IMR-90 (cell line): ENCODE measurements at regions not wholly inside any gene's neighbourhood (a gene's known extent, or its start where the extent isn't known, plus 50 kb on each side); places are given as distances from the start of the nearest gene placed in this dataset.

Experiments used
- ATAC-seq: fragments of 200-7000 bp; cut with Tn5 transposase; 2 replicates; pipeline ENCODE4 v1.9.1; 2020; ENCODE audit warnings: low read depth, mild to moderate bottlenecking, moderate library complexity
- BruUV-seq: library from RNA; stranded (reverse); fragments of 400-500 nt; replicated peaks from 2 replicates; lab custom pipeline; 2021; lab: Mats Ljungman, UMichigan
- CTCF ChIA-PET: fragments of 300-600 bp; formaldehyde crosslinking; extraction: SDS; loops from one replicate; lab custom pipeline; 2021; ENCODE audit warnings: antibody characterized with exemption; lab: Yijun Ruan, JAX
- POLR2A ChIA-PET: fragments of 300-600 bp; sonication (Branson Sonifier 250); formaldehyde crosslinking; loops from one replicate; lab custom pipeline; 2022; ENCODE audit warnings: antibody characterized with exemption; ENCODE audit not compliant: unreplicated experiment; lab: Charles Lee
- DNase-seq: peaks from one replicate; pipeline ENCODE4 v3.0.0; 2013
- H2AFZ ChIP-seq: replicated peaks from 2 replicates; pipeline ENCODE3; 2013; ENCODE audit warnings: low read length, mild to moderate bottlenecking; ENCODE audit not compliant: poor library complexity
- H2AK5ac ChIP-seq: 2 replicates; pipeline ENCODE4 v1.6.1; 2013; ENCODE audit warnings: low read depth, low read length, inconsistent platforms
- H2AK9ac ChIP-seq: replicated peaks from 2 replicates; pipeline ENCODE3; 2013; ENCODE audit warnings: mild to moderate bottlenecking, low read depth, low read length, moderate library complexity; ENCODE audit not compliant: poor library complexity
- H2BK120ac ChIP-seq: 2 replicates; pipeline ENCODE4 v1.6.1; 2013; ENCODE audit warnings: low read depth, low read length, inconsistent platforms
- H2BK15ac ChIP-seq: 3 replicates; pipeline ENCODE4 v1.6.1; 2013; ENCODE audit warnings: low read depth, low read length, inconsistent platforms
- H2BK20ac ChIP-seq: 2 replicates; pipeline ENCODE4 v1.6.1; 2013; ENCODE audit warnings: low read depth, mild to moderate bottlenecking, inconsistent platforms, low read length, moderate library complexity
- H2BK5ac ChIP-seq: 2 replicates; pipeline ENCODE4 v1.6.1; 2013; ENCODE audit warnings: mild to moderate bottlenecking, low read depth, low read length, inconsistent platforms; ENCODE audit not compliant: poor library complexity, severe bottlenecking
- H3K14ac ChIP-seq: replicated peaks from 2 replicates; pipeline ENCODE4 v1.6.1; 2013; ENCODE audit warnings: low read depth, low read length, inconsistent platforms
- H3K18ac ChIP-seq: 2 replicates; pipeline ENCODE4 v1.6.1; 2013; ENCODE audit warnings: low read depth, low read length, control low read depth
- H3K23ac ChIP-seq: 2 replicates; pipeline ENCODE4 v1.6.1; 2013; ENCODE audit warnings: low read depth, low read length, inconsistent platforms
- H3K27ac ChIP-seq: 2 replicates; pipeline ENCODE4 v1.5.1; 2013; ENCODE audit warnings: mild to moderate bottlenecking, control low read depth, low read length; ENCODE audit not compliant: insufficient read depth
- H3K27me3 ChIP-seq: 2 replicates; pipeline ENCODE4 v1.6.1; 2013; ENCODE audit warnings: low read length; ENCODE audit not compliant: control insufficient read depth, insufficient read depth
- H3K36me3 ChIP-seq: 2 replicates; pipeline ENCODE4 v1.6.1; 2013; ENCODE audit warnings: low read length, mixed read lengths; ENCODE audit not compliant: control insufficient read depth, insufficient read depth
- H3K4ac ChIP-seq: 2 replicates; pipeline ENCODE4 v1.6.1; 2013; ENCODE audit warnings: low read depth, low read length, inconsistent platforms
- H3K4me1 ChIP-seq: 2 replicates; pipeline ENCODE4 v1.6.1; 2013; ENCODE audit warnings: low read length, mixed read lengths; ENCODE audit not compliant: control insufficient read depth, insufficient read depth
- H3K4me2 ChIP-seq: 2 replicates; pipeline ENCODE4 v1.6.1; 2013; ENCODE audit warnings: low read depth, mild to moderate bottlenecking, control low read depth, low read length, moderate library complexity
- H3K4me3 ChIP-seq: 2 replicates; pipeline ENCODE4 v1.5.1; 2013; ENCODE audit warnings: low read depth, mild to moderate bottlenecking, control low read depth, low read length, moderate library complexity; ENCODE audit not compliant: insufficient read depth
- H3K56ac ChIP-seq: 2 replicates; pipeline ENCODE4 v1.6.1; 2013; ENCODE audit warnings: low read length, inconsistent platforms; ENCODE audit not compliant: insufficient read depth; ENCODE audit errors: extremely low read depth
- H3K79me1 ChIP-seq, 2 experiments: 2 replicates each; pipeline ENCODE4 v1.6.1; 2013; ENCODE audit warnings: low read length in 2 of 2, inconsistent platforms in 1 of 2, low read depth in 1 of 2
- H3K9ac ChIP-seq: 2 replicates; pipeline ENCODE4 v1.6.1; 2013; ENCODE audit warnings: low read depth, low read length, control low read depth
- H3K9me1 ChIP-seq: 2 replicates; pipeline ENCODE4 v1.6.1; 2013; ENCODE audit warnings: low read length, inconsistent platforms; ENCODE audit not compliant: insufficient read depth
- H3K9me3 ChIP-seq: 2 replicates; pipeline ENCODE4 v1.6.1; 2013; ENCODE audit warnings: low read length; ENCODE audit not compliant: control insufficient read depth, insufficient read depth
- H4K20me1 ChIP-seq: 2 replicates; pipeline ENCODE4 v1.6.1; 2013; ENCODE audit warnings: low read length, inconsistent platforms; ENCODE audit not compliant: insufficient read depth
- H4K5ac ChIP-seq: 2 replicates; pipeline ENCODE4 v1.6.1; 2013; ENCODE audit warnings: mild to moderate bottlenecking, low read depth, low read length, control low read depth
- H4K8ac ChIP-seq, 2 experiments: 2 replicates each; pipeline ENCODE4 v1.6.1; 2013; ENCODE audit warnings: low read depth in 2 of 2, low read length in 2 of 2, control low read depth in 1 of 2, inconsistent platforms in 1 of 2
- H4K91ac ChIP-seq: 2 replicates; pipeline ENCODE4 v1.6.1; 2013; ENCODE audit warnings: low read depth, low read length, inconsistent platforms; ENCODE audit not compliant: insufficient read depth
- CEBPB ChIP-seq: IDR thresholded peaks from 2 replicates; pipeline ENCODE4 v1.6.1; 2012; ENCODE audit warnings: low read depth, low read length, improper control_type of control experiment
- CHD1 ChIP-seq: IDR thresholded peaks from 2 replicates; pipeline ENCODE4 v1.6.1; 2012; ENCODE audit warnings: low read depth, low read length, improper control_type of control experiment
- FOS ChIP-seq: fragments of 150-350 bp; IDR thresholded peaks from 2 replicates; pipeline ENCODE4 v1.6.1; 2016; ENCODE audit warnings: low read depth, low read length
- MAFK ChIP-seq: IDR thresholded peaks from 2 replicates; pipeline ENCODE4 v1.6.1; 2012; ENCODE audit warnings: low read depth, low read length, improper control_type of control experiment
- MXI1 ChIP-seq: IDR thresholded peaks from 2 replicates; pipeline ENCODE4 v1.6.1; 2012; ENCODE audit warnings: low read depth, mild to moderate bottlenecking, low read length, moderate library complexity, borderline replicate concordance
- NFE2L2 ChIP-seq: fragments of 150-350 bp; IDR thresholded peaks from 2 replicates; pipeline ENCODE4 v1.6.1; 2016; ENCODE audit warnings: low read depth, mild to moderate bottlenecking, low read length
- RCOR1 ChIP-seq: IDR thresholded peaks from 2 replicates; pipeline ENCODE4 v1.6.1; 2012; ENCODE audit warnings: mild to moderate bottlenecking, low read length, improper control_type of control experiment; ENCODE audit not compliant: insufficient replicate concordance
- SMC3 ChIP-seq: fragments of 150-350 bp; IDR thresholded peaks from 2 replicates; pipeline ENCODE4 v1.6.1; 2016; ENCODE audit warnings: low read depth, mild to moderate bottlenecking, antibody characterized with exemption, low read length, moderate library complexity
- WGBS, 2 experiments: methylation state at CpG; one replicate each; pipeline versions ENCODE4 v1.1.5 to v1.1.7; 2013; ENCODE audit warnings: missing lambda C conversion rate in 2 of 2; ENCODE audit not compliant: insufficient read length in 1 of 2; ENCODE audit errors: extremely low coverage in 2 of 2; 5-methylcytosine and 5-hydroxymethylcytosine counted together
- dilution Hi-C: fragments of 300-500 bp; cut with HindIII; formaldehyde crosslinking; loops from one replicate; pipeline ENCODE4 v1.14.3; 2018; ENCODE audit warnings: low sequenced_read_pairs; ENCODE audit not compliant: unreplicated experiment
- in situ Hi-C: fragments of 300-500 bp; cut with MboI; formaldehyde crosslinking; loops from 3 replicates; pipeline ENCODE4 v1.14.3; 2019; ENCODE audit warnings: low sequenced_read_pairs, inconsistent platforms, mixed read lengths
- intact Hi-C: fragments of 100-400 bp; cut with micrococcal nuclease; formaldehyde crosslinking; loops from 2 replicates; pipeline ENCODE4 v1.10.0; 2022
- TF ChIP-seq, protein P1 (sequence below): fragments of 150-350 bp; IDR thresholded peaks from 2 replicates; pipeline ENCODE4 v1.6.1; 2016; ENCODE audit warnings: low read depth, mild to moderate bottlenecking, low read length, moderate library complexity, borderline replicate concordance

DNA sequence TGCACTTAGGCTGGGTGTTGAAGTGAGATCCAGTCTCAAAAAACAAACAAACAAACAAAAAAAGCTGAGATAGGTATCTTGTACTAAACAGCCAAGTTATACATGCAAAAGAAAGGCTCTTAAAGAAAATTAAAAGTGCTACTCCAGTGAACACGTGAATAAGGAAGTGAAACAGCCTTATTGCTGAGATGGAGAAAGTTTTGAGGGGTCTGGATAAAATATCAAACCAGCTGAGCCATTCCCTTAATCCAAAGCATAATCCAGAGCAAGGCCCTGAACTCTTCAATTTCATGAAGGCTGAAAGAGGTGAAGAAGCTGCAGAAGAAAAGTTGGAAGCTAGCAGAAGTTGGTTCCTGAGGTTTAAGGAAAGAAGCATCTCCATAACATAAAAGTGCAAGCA, 360.5 kb upstream of the DAB1 start:
- H3K36me3 ChIP-seq, result no peaks in the 10 kb centered on the region
- ChIA-PET POLR2A (no interaction called here), CTCF (no interaction called here)
- H3K18ac ChIP-seq, result no peak overlapping the region
- H2AK5ac ChIP-seq, result no peak overlapping the region
- intact Hi-C loops, result no loop called here
- no peak overlapping the region for H3K23ac ChIP-seq
- no CpG with 5 or more reads among the region's 1 CpG for WGBS, 2 experiments
- H2AK9ac ChIP-seq, result no peak overlapping the region
- dilution Hi-C loops, result no loop called here
- H2BK120ac ChIP-seq, result no peak overlapping the region
- TF ChIP-seq FOS (no peak), NFE2L2 (no peak), MXI1 (no peak), MAFK (no peak), RCOR1 (no peak), CEBPB (no peak), SMC3 (no peak), CHD1 (no peak)
- TF ChIP-seq, protein P1, sequence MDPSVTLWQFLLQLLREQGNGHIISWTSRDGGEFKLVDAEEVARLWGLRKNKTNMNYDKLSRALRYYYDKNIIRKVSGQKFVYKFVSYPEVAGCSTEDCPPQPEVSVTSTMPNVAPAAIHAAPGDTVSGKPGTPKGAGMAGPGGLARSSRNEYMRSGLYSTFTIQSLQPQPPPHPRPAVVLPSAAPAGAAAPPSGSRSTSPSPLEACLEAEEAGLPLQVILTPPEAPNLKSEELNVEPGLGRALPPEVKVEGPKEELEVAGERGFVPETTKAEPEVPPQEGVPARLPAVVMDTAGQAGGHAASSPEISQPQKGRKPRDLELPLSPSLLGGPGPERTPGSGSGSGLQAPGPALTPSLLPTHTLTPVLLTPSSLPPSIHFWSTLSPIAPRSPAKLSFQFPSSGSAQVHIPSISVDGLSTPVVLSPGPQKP, result no peak
- no peaks in the 10 kb centered on the region for H3K79me1 ChIP-seq
- H4K20me1 ChIP-seq, result no peaks in the 10 kb centered on the region
- H3K4me2 ChIP-seq, result no peak overlapping the region
- no peak overlapping the region for H3K27ac ChIP-seq
- no peaks in the 10 kb centered on the region for H3K4me1 ChIP-seq
- no peaks in the 10 kb centered on the region for H3K9me1 ChIP-seq
- H4K8ac ChIP-seq, result no peak overlapping the region
- H4K91ac ChIP-seq, result no peak overlapping the region
- no peak overlapping the region for H3K9ac ChIP-seq
- H3K56ac ChIP-seq, result no peak overlapping the region
- no peak overlapping the region for H3K4me3 ChIP-seq
- in situ Hi-C loops, result no loop called here
- H3K9me3 ChIP-seq, result no peaks in the 10 kb centered on the region
- DNase-seq (no peak), ATAC-seq (no peak)
- no peak overlapping the region for H2BK5ac ChIP-seq
- H3K27me3 ChIP-seq, result no peaks in the 10 kb centered on the region
- no peak overlapping the region for H2BK20ac ChIP-seq
- BruUV-seq, result no TSS peak
- no peak overlapping the region for H3K14ac ChIP-seq
- no peak overlapping the region for H3K4ac ChIP-seq
- no peak overlapping the region for H2AFZ ChIP-seq
- no peak overlapping the region for H2BK15ac ChIP-seq
- no peak overlapping the region for H4K5ac ChIP-seq
